HL-60 (cell line): ENCODE measurements at regions not wholly inside any gene's neighbourhood (a gene's known extent, or its start where the extent isn't known, plus 50 kb on each side); places are given as distances from the start of the nearest gene placed in this dataset.

Experiments
- DNase-seq, 2 experiments: peaks; one replicate each; pipeline ENCODE4 v3.0.0-alpha.2; 2010 to 2020; ENCODE audit warnings: low read depth in 1 of 2, low spot score in 1 of 2
- H3K27ac ChIP-seq: fragments of 250-450 bp; sonication (Bioruptor Pico); replicated peaks from 2 replicates; pipeline ENCODE4 v1.5.1; 2020; ENCODE audit warnings: mild to moderate bottlenecking, moderate library complexity
- H3K27me3 ChIP-seq: fragments of 250-450 bp; sonication (Bioruptor Pico); 2 replicates; pipeline ENCODE4 v1.5.1; 2021; ENCODE audit warnings: mild to moderate bottlenecking, moderate library complexity; ENCODE audit not compliant: insufficient read depth, poor library complexity, severe bottlenecking
- H3K4me3 ChIP-seq: replicated peaks from 2 replicates; pipeline ENCODE4 v1.5.1; 2011; ENCODE audit warnings: mild to moderate bottlenecking, control low read depth, low read length; ENCODE audit not compliant: insufficient read depth
- GABPA ChIP-seq: IDR thresholded peaks from 2 replicates; pipeline ENCODE4 v1.6.1; 2012; ENCODE audit warnings: low read depth
- POLR2AphosphoS5 ChIP-seq: IDR thresholded peaks from 2 replicates; pipeline ENCODE4 v1.6.1; 2012; ENCODE audit warnings: low read depth
- SPI1 ChIP-seq: IDR thresholded peaks from 2 replicates; pipeline ENCODE4 v1.6.1; 2012; ENCODE audit warnings: low read depth, mild to moderate bottlenecking, borderline replicate concordance
- TF ChIP-seq, protein P1 (sequence below): IDR thresholded peaks from one replicate; pipeline ENCODE4 v1.5.1; 2011; ENCODE audit warnings: low read length, control low read depth, inconsistent platforms; ENCODE audit not compliant: insufficient read depth
- TF ChIP-seq, protein P2 (sequence below): IDR thresholded peaks from 2 replicates; pipeline ENCODE4 v1.6.1; 2012; ENCODE audit warnings: low read depth; ENCODE audit not compliant: insufficient replicate concordance

DNA sequence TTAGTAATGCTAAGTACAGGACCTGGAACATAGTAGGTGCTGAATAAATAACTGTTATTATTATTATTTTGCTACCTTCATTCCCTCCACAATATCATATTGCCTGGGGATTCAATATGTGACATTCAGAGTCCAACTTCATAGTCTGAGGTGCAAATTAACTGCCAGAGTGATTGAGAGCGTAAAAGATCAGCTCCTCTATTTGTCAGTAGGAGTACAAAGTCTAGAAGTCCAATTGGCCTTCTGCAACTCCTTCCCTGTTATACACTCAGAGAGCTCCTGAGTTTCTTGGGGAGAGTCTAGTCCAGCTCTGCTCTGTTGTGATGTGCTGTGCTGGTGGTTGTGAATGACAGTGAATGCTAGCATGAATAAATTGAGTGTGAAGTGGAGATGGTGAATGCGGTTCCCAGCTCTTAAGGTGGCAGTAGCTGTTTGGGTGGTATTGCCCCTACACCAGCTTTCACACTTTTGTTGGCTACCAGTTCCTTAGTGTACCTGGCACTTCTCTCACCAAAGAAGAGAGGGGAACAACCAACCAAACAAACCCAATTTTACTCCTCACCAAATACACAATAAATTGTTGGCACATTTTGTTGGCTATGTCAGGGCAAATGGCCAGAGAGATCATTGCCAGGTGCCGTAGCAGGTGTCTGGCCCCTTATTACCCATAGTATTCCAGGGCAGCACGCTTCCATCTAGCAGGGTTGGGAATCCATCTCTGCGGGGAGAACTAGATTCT is 270.1 kb upstream of the TBL1XR1 start:
- Histone ChIP-seq H3K4me3 (no peak overlapping the region), H3K27me3 (no peaks in the 10 kb centered on the region), H3K27ac (no peak overlapping the region)
- no peak for DNase-seq
- TF ChIP-seq GABPA = no peak
- TF ChIP-seq, protein P1, sequence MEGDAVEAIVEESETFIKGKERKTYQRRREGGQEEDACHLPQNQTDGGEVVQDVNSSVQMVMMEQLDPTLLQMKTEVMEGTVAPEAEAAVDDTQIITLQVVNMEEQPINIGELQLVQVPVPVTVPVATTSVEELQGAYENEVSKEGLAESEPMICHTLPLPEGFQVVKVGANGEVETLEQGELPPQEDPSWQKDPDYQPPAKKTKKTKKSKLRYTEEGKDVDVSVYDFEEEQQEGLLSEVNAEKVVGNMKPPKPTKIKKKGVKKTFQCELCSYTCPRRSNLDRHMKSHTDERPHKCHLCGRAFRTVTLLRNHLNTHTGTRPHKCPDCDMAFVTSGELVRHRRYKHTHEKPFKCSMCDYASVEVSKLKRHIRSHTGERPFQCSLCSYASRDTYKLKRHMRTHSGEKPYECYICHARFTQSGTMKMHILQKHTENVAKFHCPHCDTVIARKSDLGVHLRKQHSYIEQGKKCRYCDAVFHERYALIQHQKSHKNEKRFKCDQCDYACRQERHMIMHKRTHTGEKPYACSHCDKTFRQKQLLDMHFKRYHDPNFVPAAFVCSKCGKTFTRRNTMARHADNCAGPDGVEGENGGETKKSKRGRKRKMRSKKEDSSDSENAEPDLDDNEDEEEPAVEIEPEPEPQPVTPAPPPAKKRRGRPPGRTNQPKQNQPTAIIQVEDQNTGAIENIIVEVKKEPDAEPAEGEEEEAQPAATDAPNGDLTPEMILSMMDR = no peak
- no peak for TF ChIP-seq POLR2AphosphoS5
- TF ChIP-seq, protein P2, sequence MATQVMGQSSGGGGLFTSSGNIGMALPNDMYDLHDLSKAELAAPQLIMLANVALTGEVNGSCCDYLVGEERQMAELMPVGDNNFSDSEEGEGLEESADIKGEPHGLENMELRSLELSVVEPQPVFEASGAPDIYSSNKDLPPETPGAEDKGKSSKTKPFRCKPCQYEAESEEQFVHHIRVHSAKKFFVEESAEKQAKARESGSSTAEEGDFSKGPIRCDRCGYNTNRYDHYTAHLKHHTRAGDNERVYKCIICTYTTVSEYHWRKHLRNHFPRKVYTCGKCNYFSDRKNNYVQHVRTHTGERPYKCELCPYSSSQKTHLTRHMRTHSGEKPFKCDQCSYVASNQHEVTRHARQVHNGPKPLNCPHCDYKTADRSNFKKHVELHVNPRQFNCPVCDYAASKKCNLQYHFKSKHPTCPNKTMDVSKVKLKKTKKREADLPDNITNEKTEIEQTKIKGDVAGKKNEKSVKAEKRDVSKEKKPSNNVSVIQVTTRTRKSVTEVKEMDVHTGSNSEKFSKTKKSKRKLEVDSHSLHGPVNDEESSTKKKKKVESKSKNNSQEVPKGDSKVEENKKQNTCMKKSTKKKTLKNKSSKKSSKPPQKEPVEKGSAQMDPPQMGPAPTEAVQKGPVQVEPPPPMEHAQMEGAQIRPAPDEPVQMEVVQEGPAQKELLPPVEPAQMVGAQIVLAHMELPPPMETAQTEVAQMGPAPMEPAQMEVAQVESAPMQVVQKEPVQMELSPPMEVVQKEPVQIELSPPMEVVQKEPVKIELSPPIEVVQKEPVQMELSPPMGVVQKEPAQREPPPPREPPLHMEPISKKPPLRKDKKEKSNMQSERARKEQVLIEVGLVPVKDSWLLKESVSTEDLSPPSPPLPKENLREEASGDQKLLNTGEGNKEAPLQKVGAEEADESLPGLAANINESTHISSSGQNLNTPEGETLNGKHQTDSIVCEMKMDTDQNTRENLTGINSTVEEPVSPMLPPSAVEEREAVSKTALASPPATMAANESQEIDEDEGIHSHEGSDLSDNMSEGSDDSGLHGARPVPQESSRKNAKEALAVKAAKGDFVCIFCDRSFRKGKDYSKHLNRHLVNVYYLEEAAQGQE = no peak
- no peak for TF ChIP-seq SPI1

DNA sequence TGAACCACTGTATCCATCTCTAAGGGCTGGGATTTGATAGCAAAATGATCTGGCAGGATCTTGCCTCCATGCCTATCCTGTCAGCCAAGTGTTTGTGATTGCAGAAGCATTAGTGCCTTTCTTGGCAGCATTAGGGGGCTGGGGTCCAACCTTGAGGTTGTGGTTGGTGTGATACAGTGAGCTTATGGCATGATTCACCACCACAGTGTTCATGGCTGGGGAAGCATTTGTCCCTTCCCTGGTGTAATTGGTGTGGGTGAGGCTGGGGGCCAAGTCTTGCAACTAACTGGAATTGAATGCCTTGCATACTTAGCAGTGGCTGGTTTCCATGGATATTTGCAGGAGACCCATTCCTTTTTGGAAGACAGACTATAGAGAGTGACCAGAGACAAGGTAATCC is 271.0 kb upstream of the TBL1XR1 start:
- Histone ChIP-seq H3K27ac (no peak overlapping the region), H3K4me3 (no peak overlapping the region), H3K27me3 (no peaks in the 10 kb centered on the region)
- no peak for DNase-seq
- no peak for TF ChIP-seq SPI1
- TF ChIP-seq, protein P1 = no peak
- no peak for TF ChIP-seq POLR2AphosphoS5
- TF ChIP-seq, protein P2 = no peak
- TF ChIP-seq GABPA = no peak

DNA sequence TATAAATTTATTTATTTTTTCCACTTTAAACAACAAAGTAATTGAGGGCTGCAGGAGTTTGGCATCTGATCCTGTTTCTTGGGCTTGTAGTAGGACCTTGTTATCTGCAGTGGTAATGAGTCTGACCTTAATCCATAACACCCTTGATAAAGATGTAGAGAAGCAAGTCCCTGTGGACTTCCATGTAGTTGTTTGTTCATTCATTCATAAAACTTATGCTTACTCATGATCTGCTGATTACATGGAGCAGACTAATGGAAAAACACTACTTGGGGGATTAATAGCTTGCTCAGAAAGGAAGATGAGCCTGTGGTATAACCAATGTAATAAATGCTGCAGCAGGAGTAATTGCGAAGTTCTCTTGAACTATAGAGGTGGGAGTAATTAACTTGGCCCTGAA is 271.5 kb upstream of the TBL1XR1 start:
- no peak for DNase-seq
- no peak for TF ChIP-seq GABPA
- TF ChIP-seq, protein P2 = no peak
- TF ChIP-seq, protein P1 = no peak
- no peak overlapping the region for H3K27ac ChIP-seq
- no peaks in the 10 kb centered on the region for H3K27me3 ChIP-seq
- no peak overlapping the region for H3K4me3 ChIP-seq
